ENCODE measurements at regions not wholly inside any gene's neighbourhood (a gene's known extent, or its start where the extent isn't known, plus 50 kb on each side); places are given as distances from the start of the nearest gene placed in this dataset.
"Not testable (repeated sequence)": the region's sequence is repeated elsewhere in the genome, so short reads cannot be mapped to it uniquely, and the experiment has no call there.

- DNase-seq: not testable (repeated sequence)
Observed at GRCh38 chr17:64721556-64721955, 59.4 kb upstream of the SMURF2 start.

- not testable (repeated sequence) for DNase-seq
Observed at GRCh38 chr17:64720253-64720652, 58.1 kb upstream of the SMURF2 start.

GRCh38 chr17:64719517-64719916 is 57.4 kb upstream of the SMURF2 start:
- not testable (repeated sequence) for DNase-seq

GRCh38 chr17:64718816-64719215 is 56.7 kb upstream of the SMURF2 start:
- DNase-seq: not testable (repeated sequence)

- no peak for DNase-seq
Observed at GRCh38 chr17:64718058-64718457, 56.0 kb upstream of the SMURF2 start.

GRCh38 chr17:64716496-64716895 is 54.4 kb upstream of the SMURF2 start:
- not testable (repeated sequence) for DNase-seq

GRCh38 chr17:64713786-64714185 is 51.7 kb upstream of the SMURF2 start:
- not testable (repeated sequence) for DNase-seq

GRCh38 chr17:64712557-64713351 is 50.6 kb upstream of the SMURF2 start:
- DNase-seq: peak; percentile 30

Measured in activated naive CD4-positive, alpha-beta T cell treated with Interleukin-2 at 50 U/mL for 16 hours (primary cell).